HEK293 (cell line): ENCODE measurements at regions not wholly inside any gene's neighbourhood (a gene's known extent, or its start where the extent isn't known, plus 50 kb on each side); places are given as distances from the start of the nearest gene placed in this dataset.
A peak's percentile ranks its signal among the peaks of the same experiment; 100 is the strongest.

ENCODE experiments used
- CTCF ChIA-PET: fragments of 350-600 bp; formaldehyde crosslinking; extraction: SDS; loops from one replicate; lab custom pipeline; 2021; ENCODE audit warnings: antibody characterized with exemption; lab: Yijun Ruan, JAX
- POLR2A ChIA-PET: fragments of 300-600 bp; formaldehyde crosslinking; extraction: SDS; loops from one replicate; lab custom pipeline; 2020; ENCODE audit warnings: antibody characterized with exemption, inconsistent platforms; lab: Yijun Ruan, JAX
- H3K27ac ChIP-seq: fragments of 200-500 bp; sonication (Bioruptor generic); 2 replicates; pipeline ENCODE4 v1.5.1; 2014; ENCODE audit warnings: low read depth, low read length, control low read depth, inconsistent platforms; ENCODE audit errors: extremely low read depth
- H3K36me3 ChIP-seq, 2 experiments: fragments of 200-500 bp in 1 of 2; sonication (Bioruptor generic) in 1 of 2; 1 replicate in 1 of 2; 2 replicates in 1 of 2; pipeline ENCODE4 v1.5.1; 2014 to 2017; ENCODE audit warnings: inconsistent platforms in 2 of 2, low read length in 2 of 2; ENCODE audit not compliant: control insufficient read depth in 2 of 2, insufficient read depth in 1 of 2
- H3K4me1 ChIP-seq: fragments of 200-500 bp; sonication (Bioruptor generic); 2 replicates; pipeline ENCODE4 v1.5.1; 2014; ENCODE audit warnings: mild to moderate bottlenecking, low read length, inconsistent platforms; ENCODE audit not compliant: control insufficient read depth, insufficient read depth
- H3K4me3 ChIP-seq: 2 replicates; pipeline ENCODE4 v1.5.1; 2011; ENCODE audit warnings: low read depth, mild to moderate bottlenecking, control low read depth, low read length, moderate library complexity
- H3K9me3 ChIP-seq: fragments of 200-500 bp; sonication (Bioruptor generic); 2 replicates; pipeline ENCODE4 v1.5.1; 2014; ENCODE audit warnings: low read depth, low read length, inconsistent platforms; ENCODE audit not compliant: control insufficient read depth, insufficient read depth
- KLF1 ChIP-seq: fragments of 450-650 bp; formaldehyde crosslinking; IDR thresholded peaks from 2 replicates; pipeline ENCODE4 v1.5.1; 2016; ENCODE audit warnings: missing biosample characterization, missing genetic modification characterization
- RBAK ChIP-seq: fragments of 450-650 bp; formaldehyde crosslinking; IDR thresholded peaks from 2 replicates; pipeline ENCODE4 v1.5.1; 2016; ENCODE audit warnings: missing biosample characterization, missing genetic modification characterization
- ZBTB17 ChIP-seq: fragments of 450-650 bp; formaldehyde crosslinking; IDR thresholded peaks from 2 replicates; pipeline ENCODE4 v1.5.1; 2016; ENCODE audit warnings: missing biosample characterization, missing genetic modification characterization
- ZBTB49 ChIP-seq: fragments of 450-650 bp; formaldehyde crosslinking; IDR thresholded peaks from 2 replicates; pipeline ENCODE4 v1.5.1; 2016; ENCODE audit warnings: missing biosample characterization, missing genetic modification characterization, low read depth
- ZNF114 ChIP-seq: fragments of 450-650 bp; formaldehyde crosslinking; IDR thresholded peaks from 2 replicates; pipeline ENCODE4 v1.5.0; 2017; ENCODE audit warnings: missing biosample characterization, missing genetic modification characterization
- ZNF121 ChIP-seq: fragments of 450-650 bp; formaldehyde crosslinking; IDR thresholded peaks from 2 replicates; pipeline ENCODE4 v1.5.1; 2016; ENCODE audit warnings: missing biosample characterization, missing genetic modification characterization
- ZNF138 ChIP-seq: fragments of 450-650 bp; formaldehyde crosslinking; IDR thresholded peaks from 2 replicates; pipeline ENCODE4 v1.5.1; 2016; ENCODE audit warnings: missing biosample characterization, missing genetic modification characterization, borderline replicate concordance
- ZNF148 ChIP-seq: fragments of 450-650 bp; formaldehyde crosslinking; IDR thresholded peaks from 2 replicates; pipeline ENCODE4 v1.5.0; 2017; ENCODE audit warnings: missing biosample characterization, missing genetic modification characterization, borderline replicate concordance
- ZNF202 ChIP-seq: fragments of 450-650 bp; formaldehyde crosslinking; IDR thresholded peaks from 2 replicates; pipeline ENCODE4 v1.5.1; 2016; ENCODE audit warnings: missing biosample characterization, missing genetic modification characterization, borderline replicate concordance
- ZNF394 ChIP-seq: fragments of 450-650 bp; formaldehyde crosslinking; IDR thresholded peaks from 2 replicates; pipeline ENCODE4 v1.5.1; 2016; ENCODE audit warnings: missing biosample characterization, missing genetic modification characterization, mild to moderate bottlenecking, moderate library complexity, borderline replicate concordance
- ZNF426 ChIP-seq: fragments of 450-650 bp; formaldehyde crosslinking; IDR thresholded peaks from 2 replicates; pipeline ENCODE4 v1.5.1; 2017; ENCODE audit warnings: missing biosample characterization, missing genetic modification characterization, mild to moderate bottlenecking, inconsistent platforms, moderate library complexity
- ZNF555 ChIP-seq: fragments of 450-650 bp; formaldehyde crosslinking; conservative IDR thresholded peaks from 2 replicates; pipeline ENCODE4 v1.5.1; 2017; ENCODE audit warnings: missing biosample characterization, mild to moderate bottlenecking, missing genetic modification characterization, inconsistent platforms
- ZNF558 ChIP-seq: fragments of 450-650 bp; formaldehyde crosslinking; IDR thresholded peaks from 2 replicates; pipeline ENCODE4 v1.5.1; 2016; ENCODE audit warnings: missing biosample characterization, missing genetic modification characterization
- ZNF623 ChIP-seq: fragments of 450-650 bp; formaldehyde crosslinking; IDR thresholded peaks from 2 replicates; pipeline ENCODE4 v1.5.1; 2016; ENCODE audit warnings: missing biosample characterization, missing genetic modification characterization
- ZNF837 ChIP-seq: fragments of 450-650 bp; formaldehyde crosslinking; IDR thresholded peaks from 2 replicates; pipeline ENCODE4 v1.5.1; 2016; ENCODE audit warnings: missing biosample characterization, missing genetic modification characterization
- TF ChIP-seq, protein P1 (sequence below): fragments of 450-650 bp; formaldehyde crosslinking; conservative IDR thresholded peaks from 2 replicates; pipeline ENCODE4 v1.5.1; 2016; ENCODE audit warnings: low read depth, missing biosample characterization, missing genetic modification characterization
- TF ChIP-seq, protein P2 (sequence below): fragments of 450-650 bp; formaldehyde crosslinking; conservative IDR thresholded peaks from 2 replicates; pipeline ENCODE4 v1.5.1; 2016; ENCODE audit warnings: low read depth, missing biosample characterization, missing genetic modification characterization
- TF ChIP-seq, protein P3 (sequence below): fragments of 450-650 bp; formaldehyde crosslinking; IDR thresholded peaks from 2 replicates; pipeline ENCODE4; 2016; ENCODE audit warnings: missing biosample characterization, missing genetic modification characterization

DNA sequence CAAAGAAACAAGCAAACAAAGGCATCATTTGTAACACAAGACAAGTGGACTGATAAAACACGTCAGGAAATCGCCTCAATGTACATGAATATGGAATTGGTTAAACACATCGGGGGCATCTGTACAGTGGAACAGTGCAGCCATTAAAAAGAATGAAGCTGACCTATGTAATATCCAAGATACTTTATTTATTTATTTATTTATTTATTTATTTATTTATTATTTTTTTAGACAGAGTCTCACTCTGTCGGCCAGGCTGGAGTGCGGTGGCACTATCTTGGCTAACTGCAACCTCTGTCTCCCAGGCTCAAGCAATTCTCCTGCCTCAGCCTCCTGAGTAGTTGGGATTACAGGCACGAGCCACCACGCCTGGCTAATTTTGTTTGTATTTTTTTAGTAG is 75.4 kb upstream of the SLC45A1 start:
- CTCF ChIA-PET: no interaction called here
- TF ChIP-seq ZNF426 (tag by site-specific recombination) (peak; percentile 45), ZNF623 (tag by site-specific recombination) (peak; percentile 30; the same call in 1 of the 2 replicates), ZNF121 (no peak), ZBTB17 (tag by site-specific recombination) (no peak), ZNF558 (tag by site-specific recombination) (0 out of 2 replicates have a peak, but pooled peaks have one; percentile 39), ZNF555 (tag by site-specific recombination) (peak; percentile 29; the same call in 1 of the 2 replicates), ZNF394 (peak; percentile 75; the same call in 1 of the 2 replicates)
- TF ChIP-seq, protein P1, sequence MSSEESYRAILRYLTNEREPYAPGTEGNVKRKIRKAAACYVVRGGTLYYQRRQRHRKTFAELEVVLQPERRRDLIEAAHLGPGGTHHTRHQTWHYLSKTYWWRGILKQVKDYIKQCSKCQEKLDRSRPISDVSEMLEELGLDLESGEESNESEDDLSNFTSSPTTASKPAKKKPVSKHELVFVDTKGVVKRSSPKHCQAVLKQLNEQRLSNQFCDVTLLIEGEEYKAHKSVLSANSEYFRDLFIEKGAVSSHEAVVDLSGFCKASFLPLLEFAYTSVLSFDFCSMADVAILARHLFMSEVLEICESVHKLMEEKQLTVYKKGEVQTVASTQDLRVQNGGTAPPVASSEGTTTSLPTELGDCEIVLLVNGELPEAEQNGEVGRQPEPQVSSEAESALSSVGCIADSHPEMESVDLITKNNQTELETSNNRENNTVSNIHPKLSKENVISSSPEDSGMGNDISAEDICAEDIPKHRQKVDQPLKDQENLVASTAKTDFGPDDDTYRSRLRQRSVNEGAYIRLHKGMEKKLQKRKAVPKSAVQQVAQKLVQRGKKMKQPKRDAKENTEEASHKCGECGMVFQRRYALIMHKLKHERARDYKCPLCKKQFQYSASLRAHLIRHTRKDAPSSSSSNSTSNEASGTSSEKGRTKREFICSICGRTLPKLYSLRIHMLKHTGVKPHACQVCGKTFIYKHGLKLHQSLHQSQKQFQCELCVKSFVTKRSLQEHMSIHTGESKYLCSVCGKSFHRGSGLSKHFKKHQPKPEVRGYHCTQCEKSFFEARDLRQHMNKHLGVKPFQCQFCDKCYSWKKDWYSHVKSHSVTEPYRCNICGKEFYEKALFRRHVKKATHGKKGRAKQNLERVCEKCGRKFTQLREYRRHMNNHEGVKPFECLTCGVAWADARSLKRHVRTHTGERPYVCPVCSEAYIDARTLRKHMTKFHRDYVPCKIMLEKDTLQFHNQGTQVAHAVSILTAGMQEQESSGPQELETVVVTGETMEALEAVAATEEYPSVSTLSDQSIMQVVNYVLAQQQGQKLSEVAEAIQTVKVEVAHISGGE (tag by site-specific recombination): 0 out of 2 replicates have a peak, but pooled peaks have one; percentile 40
- TF ChIP-seq, protein P2, sequence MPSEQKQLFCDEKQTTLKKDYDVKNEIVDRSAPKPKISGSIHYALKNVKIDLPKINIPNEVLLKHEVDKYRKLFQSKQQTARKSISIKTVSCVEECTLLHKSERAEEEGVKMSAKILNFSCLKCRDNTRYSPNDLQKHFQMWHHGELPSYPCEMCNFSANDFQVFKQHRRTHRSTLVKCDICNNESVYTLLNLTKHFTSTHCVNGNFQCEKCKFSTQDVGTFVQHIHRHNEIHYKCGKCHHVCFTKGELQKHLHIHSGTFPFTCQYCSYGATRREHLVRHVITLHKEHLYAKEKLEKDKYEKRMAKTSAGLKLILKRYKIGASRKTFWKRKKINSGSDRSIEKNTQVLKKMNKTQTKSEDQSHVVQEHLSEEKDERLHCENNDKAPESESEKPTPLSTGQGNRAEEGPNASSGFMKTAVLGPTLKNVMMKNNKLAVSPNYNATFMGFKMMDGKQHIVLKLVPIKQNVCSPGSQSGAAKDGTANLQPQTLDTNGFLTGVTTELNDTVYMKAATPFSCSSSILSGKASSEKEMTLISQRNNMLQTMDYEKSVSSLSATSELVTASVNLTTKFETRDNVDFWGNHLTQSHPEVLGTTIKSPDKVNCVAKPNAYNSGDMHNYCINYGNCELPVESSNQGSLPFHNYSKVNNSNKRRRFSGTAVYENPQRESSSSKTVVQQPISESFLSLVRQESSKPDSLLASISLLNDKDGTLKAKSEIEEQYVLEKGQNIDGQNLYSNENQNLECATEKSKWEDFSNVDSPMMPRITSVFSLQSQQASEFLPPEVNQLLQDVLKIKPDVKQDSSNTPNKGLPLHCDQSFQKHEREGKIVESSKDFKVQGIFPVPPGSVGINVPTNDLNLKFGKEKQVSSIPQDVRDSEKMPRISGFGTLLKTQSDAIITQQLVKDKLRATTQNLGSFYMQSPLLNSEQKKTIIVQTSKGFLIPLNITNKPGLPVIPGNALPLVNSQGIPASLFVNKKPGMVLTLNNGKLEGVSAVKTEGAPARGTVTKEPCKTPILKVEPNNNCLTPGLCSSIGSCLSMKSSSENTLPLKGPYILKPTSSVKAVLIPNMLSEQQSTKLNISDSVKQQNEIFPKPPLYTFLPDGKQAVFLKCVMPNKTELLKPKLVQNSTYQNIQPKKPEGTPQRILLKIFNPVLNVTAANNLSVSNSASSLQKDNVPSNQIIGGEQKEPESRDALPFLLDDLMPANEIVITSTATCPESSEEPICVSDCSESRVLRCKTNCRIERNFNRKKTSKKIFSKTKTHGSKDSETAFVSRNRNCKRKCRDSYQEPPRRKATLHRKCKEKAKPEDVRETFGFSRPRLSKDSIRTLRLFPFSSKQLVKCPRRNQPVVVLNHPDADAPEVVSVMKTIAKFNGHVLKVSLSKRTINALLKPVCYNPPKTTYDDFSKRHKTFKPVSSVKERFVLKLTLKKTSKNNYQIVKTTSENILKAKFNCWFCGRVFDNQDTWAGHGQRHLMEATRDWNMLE (tag by site-specific recombination): peak; percentile 72
- H3K4me1 ChIP-seq: no peaks in the 10 kb centered on the region
- no peak overlapping the region for H3K4me3 ChIP-seq
- H3K9me3 ChIP-seq: no peaks in the 10 kb centered on the region
- POLR2A ChIA-PET: interaction anchor here (0.6 kb wide), 1 partner anchor 34 kb away, joined by 3 read pairs; no protein-coding TSS in a partner anchor
- no peaks in the 10 kb centered on the region for H3K36me3 ChIP-seq
- no peak overlapping the region for H3K27ac ChIP-seq

- H3K36me3 ChIP-seq: no peaks in the 10 kb centered on the region
- H3K9me3 ChIP-seq: no peaks in the 10 kb centered on the region
- no peaks in the 10 kb centered on the region for H3K4me1 ChIP-seq
- no peak overlapping the region for H3K27ac ChIP-seq
- ChIA-PET POLR2A (no interaction called here), CTCF (no interaction called here)
- no peak overlapping the region for H3K4me3 ChIP-seq
- TF ChIP-seq ZNF114 (tag by site-specific recombination) (no peak), ZNF148 (tag by site-specific recombination) (no peak), ZBTB49 (tag by site-specific recombination) (no peak), ZNF138 (tag by site-specific recombination) (no peak), ZNF202 (tag by site-specific recombination) (no peak), ZNF837 (no peak), KLF1 (tag by site-specific recombination) (no peak), RBAK (no peak)
- TF ChIP-seq, protein P3, sequence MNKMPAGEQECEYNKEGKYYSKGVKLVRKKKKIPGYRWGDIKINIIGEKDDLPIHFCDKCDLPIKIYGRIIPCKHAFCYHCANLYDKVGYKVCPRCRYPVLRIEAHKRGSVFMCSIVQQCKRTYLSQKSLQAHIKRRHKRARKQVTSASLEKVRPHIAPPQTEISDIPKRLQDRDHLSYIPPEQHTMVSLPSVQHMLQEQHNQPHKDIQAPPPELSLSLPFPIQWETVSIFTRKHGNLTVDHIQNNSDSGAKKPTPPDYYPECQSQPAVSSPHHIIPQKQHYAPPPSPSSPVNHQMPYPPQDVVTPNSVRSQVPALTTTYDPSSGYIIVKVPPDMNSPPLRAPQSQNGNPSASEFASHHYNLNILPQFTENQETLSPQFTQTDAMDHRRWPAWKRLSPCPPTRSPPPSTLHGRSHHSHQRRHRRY: no peak
Observed at GRCh38 chr1:8241417-8242014, 76.4 kb upstream of the SLC45A1 start.
